Activated CD4-positive, alpha-beta memory T cell treated with anti-CD3 and anti-CD28 coated beads for 36 hours (primary cell): ENCODE measurements at regions not wholly inside any gene's neighbourhood (a gene's known extent, or its start where the extent isn't known, plus 50 kb on each side); places are given as distances from the start of the nearest gene placed in this dataset.
"Not testable (repeated sequence)": the region's sequence is repeated elsewhere in the genome, so short reads cannot be mapped to it uniquely, and the experiment has no call there.

Experiments used
- CTCF ChIA-PET: fragments of 350-600 bp; sonication (Branson Sonifier 250); formaldehyde crosslinking; loops from one replicate; lab custom pipeline; 2021; ENCODE audit warnings: antibody characterized with exemption, inconsistent platforms; lab: Charles Lee
- POLR2A ChIA-PET: fragments of 350-600 bp; sonication (Branson Sonifier 250); formaldehyde crosslinking; loops from one replicate; lab custom pipeline; 2021; ENCODE audit warnings: antibody characterized with exemption; lab: Charles Lee
- DNase-seq: peaks from one replicate; pipeline ENCODE4 v3.0.0-alpha.2; 2020
- H3K27ac Mint-ChIP-seq: one replicate; pipeline ENCODE4 v1.8.0; 2021; ENCODE audit warnings: mixed read lengths
- H3K27me3 Mint-ChIP-seq: one replicate; pipeline ENCODE4 v1.8.0; 2021; ENCODE audit warnings: mixed read lengths
- H3K36me3 Mint-ChIP-seq: one replicate; pipeline ENCODE4 v1.8.0; 2021; ENCODE audit warnings: mixed read lengths
- H3K4me1 Mint-ChIP-seq: one replicate; pipeline ENCODE4 v1.8.0; 2021; ENCODE audit warnings: low read depth, mixed read lengths
- H3K4me3 Mint-ChIP-seq: one replicate; pipeline ENCODE4 v1.8.0; 2021; ENCODE audit warnings: mild to moderate bottlenecking, mixed read lengths
- H3K9me3 Mint-ChIP-seq: one replicate; pipeline ENCODE4 v1.8.0; 2021; ENCODE audit warnings: mixed read lengths
- intact Hi-C: fragments of 100-400 bp; cut with micrococcal nuclease; formaldehyde crosslinking; loops from one replicate; pipeline ENCODE4 v1.15.1; 2023

- H3K9me3 Mint-ChIP-seq, result no peaks in the 10 kb centered on the region
- POLR2A ChIA-PET, result no interaction called here
- H3K36me3 Mint-ChIP-seq, result no peaks in the 10 kb centered on the region
- H3K4me1 Mint-ChIP-seq, result no peaks in the 10 kb centered on the region
- H3K27me3 Mint-ChIP-seq, result no peaks in the 10 kb centered on the region
- CTCF ChIA-PET, result no interaction called here
- intact Hi-C loops, result no loop called here
- H3K27ac Mint-ChIP-seq, result no peak overlapping the region
- no peak overlapping the region for H3K4me3 Mint-ChIP-seq
- DNase-seq, result no peak
Observed at GRCh38 chrX:113828470-113828869, 755.4 kb upstream of the HTR2C start.

GRCh38 chrX:113818346-113818745 is 765.5 kb upstream of the HTR2C start:
- Mint-ChIP-seq H3K36me3 (no peaks in the 10 kb centered on the region), H3K27me3 (no peaks in the 10 kb centered on the region), H3K9me3 (peaks cover 3% of the 10 kb centered on the region), H3K4me1 (no peaks in the 10 kb centered on the region), H3K27ac (no peak overlapping the region), H3K4me3 (no peak overlapping the region)
- CTCF ChIA-PET, result no interaction called here
- POLR2A ChIA-PET, result no interaction called here
- no peak for DNase-seq
- intact Hi-C loops, result no loop called here

GRCh38 chrX:113804819-113805218 is 779.1 kb upstream of the HTR2C start:
- DNase-seq, result no peak
- H3K9me3 Mint-ChIP-seq, result no peaks in the 10 kb centered on the region
- no peaks in the 10 kb centered on the region for H3K36me3 Mint-ChIP-seq
- intact Hi-C loops, result no loop called here
- no peak overlapping the region for H3K4me3 Mint-ChIP-seq
- POLR2A ChIA-PET, result no interaction called here
- CTCF ChIA-PET, result no interaction called here
- H3K4me1 Mint-ChIP-seq, result no peaks in the 10 kb centered on the region
- H3K27me3 Mint-ChIP-seq, result no peaks in the 10 kb centered on the region
- no peak overlapping the region for H3K27ac Mint-ChIP-seq

GRCh38 chrX:113804291-113804690 is 779.6 kb upstream of the HTR2C start:
- ChIA-PET POLR2A (no interaction called here), CTCF (no interaction called here)
- intact Hi-C loops, result no loop called here
- Mint-ChIP-seq H3K36me3 (no peaks in the 10 kb centered on the region), H3K4me1 (no peaks in the 10 kb centered on the region), H3K27ac (no peak overlapping the region), H3K4me3 (no peak overlapping the region), H3K27me3 (no peaks in the 10 kb centered on the region), H3K9me3 (no peaks in the 10 kb centered on the region)
- no peak for DNase-seq

GRCh38 chrX:113802837-113803236 is 781.0 kb upstream of the HTR2C start:
- intact Hi-C loops, result no loop called here
- Mint-ChIP-seq H3K27me3 (no peaks in the 10 kb centered on the region), H3K27ac (no peak overlapping the region), H3K4me3 (no peak overlapping the region), H3K36me3 (no peaks in the 10 kb centered on the region), H3K9me3 (no peaks in the 10 kb centered on the region), H3K4me1 (no peaks in the 10 kb centered on the region)
- ChIA-PET CTCF (no interaction called here), POLR2A (no interaction called here)
- DNase-seq, result no peak

GRCh38 chrX:113800955-113801354 is 782.9 kb upstream of the HTR2C start:
- Mint-ChIP-seq H3K36me3 (no peaks in the 10 kb centered on the region), H3K4me1 (no peaks in the 10 kb centered on the region), H3K27ac (no peak overlapping the region), H3K4me3 (no peak overlapping the region), H3K27me3 (no peaks in the 10 kb centered on the region), H3K9me3 (no peaks in the 10 kb centered on the region)
- POLR2A ChIA-PET, result no interaction called here
- no peak for DNase-seq
- CTCF ChIA-PET, result no interaction called here
- intact Hi-C loops, result no loop called here

GRCh38 chrX:113793563-113793962 is 790.3 kb upstream of the HTR2C start:
- H3K36me3 Mint-ChIP-seq, result no peaks in the 10 kb centered on the region
- H3K9me3 Mint-ChIP-seq, result no peaks in the 10 kb centered on the region
- no peaks in the 10 kb centered on the region for H3K4me1 Mint-ChIP-seq
- H3K4me3 Mint-ChIP-seq, result no peak overlapping the region
- DNase-seq, result no peak
- H3K27me3 Mint-ChIP-seq, result no peaks in the 10 kb centered on the region
- ChIA-PET POLR2A (no interaction called here), CTCF (no interaction called here)
- intact Hi-C loops, result no loop called here
- H3K27ac Mint-ChIP-seq, result no peak overlapping the region

- no peaks in the 10 kb centered on the region for H3K9me3 Mint-ChIP-seq
- H3K27ac Mint-ChIP-seq, result no peak overlapping the region
- intact Hi-C loops, result no loop called here
- H3K27me3 Mint-ChIP-seq, result no peaks in the 10 kb centered on the region
- H3K36me3 Mint-ChIP-seq, result no peaks in the 10 kb centered on the region
- ChIA-PET CTCF (no interaction called here), POLR2A (no interaction called here)
- no peak overlapping the region for H3K4me3 Mint-ChIP-seq
- no peaks in the 10 kb centered on the region for H3K4me1 Mint-ChIP-seq
- no peak for DNase-seq
Observed at GRCh38 chrX:113790987-113791386, 792.9 kb upstream of the HTR2C start.

- H3K27ac Mint-ChIP-seq, H3K9me3 Mint-ChIP-seq, H3K4me3 Mint-ChIP-seq, intact Hi-C loops, POLR2A ChIA-PET, DNase-seq, H3K36me3 Mint-ChIP-seq, CTCF ChIA-PET, H3K27me3 Mint-ChIP-seq, H3K4me1 Mint-ChIP-seq: not testable (repeated sequence)
Observed at GRCh38 chrX:113784754-113785153, 799.1 kb upstream of the HTR2C start.

- no peaks in the 10 kb centered on the region for H3K9me3 Mint-ChIP-seq
- no peaks in the 10 kb centered on the region for H3K4me1 Mint-ChIP-seq
- DNase-seq, result no peak
- POLR2A ChIA-PET, result no interaction called here
- H3K27ac Mint-ChIP-seq, result no peak overlapping the region
- intact Hi-C loops, result no loop called here
- no peak overlapping the region for H3K4me3 Mint-ChIP-seq
- H3K36me3 Mint-ChIP-seq, result no peaks in the 10 kb centered on the region
- H3K27me3 Mint-ChIP-seq, result no peaks in the 10 kb centered on the region
- CTCF ChIA-PET, result no interaction called here
Observed at GRCh38 chrX:113770806-113771205, 813.1 kb upstream of the HTR2C start.

- Mint-ChIP-seq H3K36me3 (no peaks in the 10 kb centered on the region), H3K4me1 (no peaks in the 10 kb centered on the region), H3K27me3 (no peaks in the 10 kb centered on the region), H3K9me3 (no peaks in the 10 kb centered on the region), H3K27ac (no peak overlapping the region), H3K4me3 (no peak overlapping the region)
- ChIA-PET CTCF (no interaction called here), POLR2A (no interaction called here)
- DNase-seq, result no peak
- intact Hi-C loops, result no loop called here
Observed at GRCh38 chrX:113770071-113770470, 813.8 kb upstream of the HTR2C start.

- no peaks in the 10 kb centered on the region for H3K36me3 Mint-ChIP-seq
- no peak overlapping the region for H3K27ac Mint-ChIP-seq
- intact Hi-C loops, result no loop called here
- CTCF ChIA-PET, result no interaction called here
- POLR2A ChIA-PET, result no interaction called here
- no peaks in the 10 kb centered on the region for H3K27me3 Mint-ChIP-seq
- H3K4me3 Mint-ChIP-seq, result no peak overlapping the region
- no peak for DNase-seq
- H3K4me1 Mint-ChIP-seq, result no peaks in the 10 kb centered on the region
- H3K9me3 Mint-ChIP-seq, result peaks cover 2% of the 10 kb centered on the region
Observed at GRCh38 chrX:113759422-113759821, 824.5 kb upstream of the HTR2C start.

- no peak overlapping the region for H3K4me3 Mint-ChIP-seq
- intact Hi-C loops, result no loop called here
- DNase-seq, result no peak
- no peaks in the 10 kb centered on the region for H3K36me3 Mint-ChIP-seq
- H3K27ac Mint-ChIP-seq, result no peak overlapping the region
- no peaks in the 10 kb centered on the region for H3K9me3 Mint-ChIP-seq
- CTCF ChIA-PET, result no interaction called here
- H3K4me1 Mint-ChIP-seq, result no peaks in the 10 kb centered on the region
- POLR2A ChIA-PET, result no interaction called here
- no peaks in the 10 kb centered on the region for H3K27me3 Mint-ChIP-seq
Observed at GRCh38 chrX:113747274-113747973, 836.5 kb upstream of the HTR2C start.
